ENCODE measurements at regions not wholly inside any gene's neighbourhood (a gene's known extent, or its start where the extent isn't known, plus 50 kb on each side); places are given as distances from the start of the nearest gene placed in this dataset.

- TF ChIP-seq POLR2AphosphoS5 (IDR thresholded peaks at IDR 0.05; ENCODE audit: low read depth, low read length) (no peak), POLR2A (IDR thresholded peaks at IDR 0.05; ENCODE audit: low read depth, low read length) (no peak), TAF1 (IDR thresholded peaks at IDR 0.05; ENCODE audit: low read depth, low read length) (no peak)
Measured at GRCh38 chr6:116992546-116992945, 115.5 kb downstream of the RFX6 start.

Data from GM12891 (cell line).